ENCODE measurements at regions not wholly inside any gene's neighbourhood (a gene's known extent, or its start where the extent isn't known, plus 50 kb on each side); places are given as distances from the start of the nearest gene placed in this dataset.

DNA sequence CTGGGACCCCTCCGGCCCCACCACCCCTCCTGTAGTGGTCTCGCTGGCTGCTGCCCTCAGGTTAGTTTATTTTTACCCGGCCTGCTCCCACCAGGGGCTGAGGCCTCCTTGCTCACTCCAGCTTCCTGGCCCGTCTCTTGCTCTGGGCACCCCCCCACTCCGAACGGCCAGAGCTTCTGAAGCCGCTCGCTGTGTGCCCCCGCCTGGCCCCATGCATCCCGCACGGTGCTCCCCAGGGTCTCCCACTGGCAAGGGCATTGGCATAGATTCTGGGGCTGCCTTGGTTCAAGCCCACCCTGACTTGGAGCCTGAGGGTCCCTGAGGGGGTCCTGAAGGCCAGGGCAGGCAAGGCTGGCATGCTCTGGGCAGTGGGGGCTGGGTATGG, 186.4 kb downstream of the SEC14L1 start:
- WGBS = 89% methylated on average over 11 of the region's 11 CpGs
- no peaks in the 10 kb centered on the region for H3K27me3 ChIP-seq
- intact Hi-C loops (cut with DNase I) = no loop called here
- H3K4me3 ChIP-seq = no peak overlapping the region
- no peaks in the 10 kb centered on the region for H3K9me3 ChIP-seq
- H3K27ac ChIP-seq (replicated peaks in 1 of 4) = peak overlapping the region in 3 of 4 donors; percentile 34 to 96 (median 91)
- peaks cover 40 to 84% (median 69%) of the 10 kb centered on the region in 4 donors for H3K4me1 ChIP-seq
- H3K36me3 ChIP-seq = no peaks in the 10 kb centered on the region
- TF ChIP-seq POLR2AphosphoS5 (IDR thresholded peaks at IDR 0.05) (no peak), EP300 (IDR thresholded peaks at IDR 0.05) (no peak)
- TF ChIP-seq, protein P1, sequence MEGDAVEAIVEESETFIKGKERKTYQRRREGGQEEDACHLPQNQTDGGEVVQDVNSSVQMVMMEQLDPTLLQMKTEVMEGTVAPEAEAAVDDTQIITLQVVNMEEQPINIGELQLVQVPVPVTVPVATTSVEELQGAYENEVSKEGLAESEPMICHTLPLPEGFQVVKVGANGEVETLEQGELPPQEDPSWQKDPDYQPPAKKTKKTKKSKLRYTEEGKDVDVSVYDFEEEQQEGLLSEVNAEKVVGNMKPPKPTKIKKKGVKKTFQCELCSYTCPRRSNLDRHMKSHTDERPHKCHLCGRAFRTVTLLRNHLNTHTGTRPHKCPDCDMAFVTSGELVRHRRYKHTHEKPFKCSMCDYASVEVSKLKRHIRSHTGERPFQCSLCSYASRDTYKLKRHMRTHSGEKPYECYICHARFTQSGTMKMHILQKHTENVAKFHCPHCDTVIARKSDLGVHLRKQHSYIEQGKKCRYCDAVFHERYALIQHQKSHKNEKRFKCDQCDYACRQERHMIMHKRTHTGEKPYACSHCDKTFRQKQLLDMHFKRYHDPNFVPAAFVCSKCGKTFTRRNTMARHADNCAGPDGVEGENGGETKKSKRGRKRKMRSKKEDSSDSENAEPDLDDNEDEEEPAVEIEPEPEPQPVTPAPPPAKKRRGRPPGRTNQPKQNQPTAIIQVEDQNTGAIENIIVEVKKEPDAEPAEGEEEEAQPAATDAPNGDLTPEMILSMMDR (IDR thresholded peaks at IDR 0.05) = no peak
- no peak for DNase-seq (ENCODE audit: extremely low spot score)

DNA sequence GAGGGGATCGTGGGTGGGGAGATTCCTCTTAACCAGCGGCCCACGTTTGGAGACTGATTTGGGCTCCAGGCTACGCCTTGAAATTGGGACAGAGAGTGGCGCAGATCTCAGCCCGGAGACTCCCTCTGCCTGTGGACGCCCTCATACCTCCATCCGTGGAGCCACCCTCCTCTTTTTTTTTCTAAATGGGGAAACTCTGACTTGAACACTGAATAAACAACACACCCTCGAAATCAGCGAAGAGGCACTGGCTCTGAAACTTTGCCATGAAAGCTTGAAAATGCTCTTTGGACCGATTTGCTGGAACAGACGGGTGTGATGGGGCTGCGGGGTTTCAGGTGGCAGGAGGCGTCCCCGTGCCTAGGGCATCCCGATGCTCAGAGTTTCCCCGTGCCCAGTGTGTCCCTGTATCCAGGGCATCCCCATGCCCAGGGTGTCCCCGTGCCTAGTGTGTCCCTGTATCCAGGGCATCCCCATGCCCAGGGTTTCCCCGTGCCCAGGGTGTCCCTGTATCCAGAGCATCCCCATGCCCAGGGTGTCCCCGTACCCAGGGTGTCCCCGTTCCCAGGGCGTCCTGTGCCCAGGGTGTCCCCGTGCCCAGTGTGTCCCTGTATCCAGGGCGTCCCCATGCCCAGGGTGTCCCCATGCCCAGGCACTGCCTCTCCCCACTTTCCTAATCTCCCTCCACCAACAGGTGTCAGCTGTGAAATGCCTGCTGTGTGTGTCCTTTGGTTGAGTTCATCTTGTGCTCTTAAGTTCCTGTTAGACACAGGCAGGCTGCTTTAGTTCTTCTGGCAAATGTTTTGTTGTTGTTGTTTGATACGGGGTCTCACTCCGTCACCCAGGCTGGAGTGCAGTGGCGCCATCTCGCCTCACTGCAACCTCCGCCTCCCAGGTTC, 187.0 kb downstream of the SEC14L1 start:
- WGBS = 88% methylated on average over 29 of the region's 29 CpGs
- H3K4me1 ChIP-seq = peaks cover 35 to 84% (median 65%) of the 10 kb centered on the region in 4 donors
- TF ChIP-seq POLR2AphosphoS5 (IDR thresholded peaks at IDR 0.05) = no peak
- TF ChIP-seq, protein P1 (IDR thresholded peaks at IDR 0.05) = no peak
- no peak for TF ChIP-seq POLR2A (IDR thresholded peaks at IDR 0.05; ENCODE audit: low read depth)
- TF ChIP-seq EP300 (IDR thresholded peaks at IDR 0.05) = no peak
- H3K27me3 ChIP-seq = no peaks in the 10 kb centered on the region
- peak overlapping the region in 3 of 4 donors; percentile 34 to 96 (median 91) for H3K27ac ChIP-seq (replicated peaks in 1 of 4)
- no peaks in the 10 kb centered on the region for H3K9me3 ChIP-seq
- intact Hi-C loops (cut with DNase I) = no loop called here
- no peaks in the 10 kb centered on the region for H3K36me3 ChIP-seq
- H3K4me3 ChIP-seq = no peak overlapping the region
- no peak for DNase-seq (ENCODE audit: extremely low spot score)

DNA sequence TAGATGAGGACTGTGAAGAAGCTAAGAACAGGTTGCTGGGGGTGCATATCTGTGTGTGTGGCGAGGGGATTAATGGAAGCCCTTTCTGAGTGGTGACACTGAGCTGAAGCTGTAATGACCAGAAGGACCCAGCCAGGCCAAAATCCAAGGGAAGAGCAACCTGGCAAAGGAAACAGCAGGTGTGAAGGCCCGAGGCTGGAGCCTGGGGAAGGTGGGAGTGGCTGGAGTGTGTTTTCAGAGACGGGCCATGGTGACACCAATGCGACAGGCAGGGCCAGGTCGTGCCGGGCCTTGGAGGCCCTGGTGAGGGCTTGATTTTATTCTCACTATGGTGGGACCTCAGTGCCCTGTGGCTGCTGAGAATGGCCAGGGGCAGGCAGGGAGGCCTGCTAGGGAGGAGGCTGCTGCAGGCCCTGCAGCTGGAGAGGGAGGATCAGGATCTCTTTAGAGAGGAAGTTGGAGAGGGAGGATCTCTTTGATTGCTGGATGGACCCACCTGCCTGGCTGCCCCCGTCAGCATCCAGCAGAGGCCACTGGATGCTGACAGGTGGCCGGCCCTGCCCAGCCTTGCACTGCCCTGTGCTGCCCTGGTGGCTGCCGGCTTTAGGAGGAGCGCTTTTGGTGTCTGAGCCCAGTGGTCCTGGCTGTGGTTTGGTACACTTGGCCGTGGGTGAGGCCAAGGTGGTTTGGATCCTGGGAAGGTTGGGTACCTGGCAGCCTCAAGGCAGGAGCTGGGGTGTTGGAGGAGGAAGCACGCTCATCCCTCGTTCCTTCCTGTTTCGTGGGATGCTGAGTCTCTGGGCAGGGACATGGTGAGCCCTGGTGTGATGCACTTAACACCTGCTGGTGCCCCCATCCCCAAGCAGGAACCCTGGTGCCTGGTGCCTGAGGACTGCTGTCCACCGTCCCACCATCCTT, 188.3 kb downstream of the SEC14L1 start:
- Histone ChIP-seq H3K4me3 (no peak overlapping the region), H3K27ac (replicated peaks in 1 of 4) (peak overlapping the region in 2 of 4 donors; percentile 15 to 44), H3K4me1 (peaks cover 24 to 76% (median 52%) of the 10 kb centered on the region in 4 donors), H3K27me3 (no peaks in the 10 kb centered on the region), H3K9me3 (no peaks in the 10 kb centered on the region), H3K36me3 (no peaks in the 10 kb centered on the region)
- TF ChIP-seq POLR2AphosphoS5 (IDR thresholded peaks at IDR 0.05) = no peak
- no peak for TF ChIP-seq EP300 (IDR thresholded peaks at IDR 0.05)
- TF ChIP-seq, protein P1 (IDR thresholded peaks at IDR 0.05) = no peak
- no peak for DNase-seq (ENCODE audit: extremely low spot score)
- WGBS = 90% methylated on average over 15 of the region's 15 CpGs
- intact Hi-C loops (cut with DNase I) = no loop called here

DNA sequence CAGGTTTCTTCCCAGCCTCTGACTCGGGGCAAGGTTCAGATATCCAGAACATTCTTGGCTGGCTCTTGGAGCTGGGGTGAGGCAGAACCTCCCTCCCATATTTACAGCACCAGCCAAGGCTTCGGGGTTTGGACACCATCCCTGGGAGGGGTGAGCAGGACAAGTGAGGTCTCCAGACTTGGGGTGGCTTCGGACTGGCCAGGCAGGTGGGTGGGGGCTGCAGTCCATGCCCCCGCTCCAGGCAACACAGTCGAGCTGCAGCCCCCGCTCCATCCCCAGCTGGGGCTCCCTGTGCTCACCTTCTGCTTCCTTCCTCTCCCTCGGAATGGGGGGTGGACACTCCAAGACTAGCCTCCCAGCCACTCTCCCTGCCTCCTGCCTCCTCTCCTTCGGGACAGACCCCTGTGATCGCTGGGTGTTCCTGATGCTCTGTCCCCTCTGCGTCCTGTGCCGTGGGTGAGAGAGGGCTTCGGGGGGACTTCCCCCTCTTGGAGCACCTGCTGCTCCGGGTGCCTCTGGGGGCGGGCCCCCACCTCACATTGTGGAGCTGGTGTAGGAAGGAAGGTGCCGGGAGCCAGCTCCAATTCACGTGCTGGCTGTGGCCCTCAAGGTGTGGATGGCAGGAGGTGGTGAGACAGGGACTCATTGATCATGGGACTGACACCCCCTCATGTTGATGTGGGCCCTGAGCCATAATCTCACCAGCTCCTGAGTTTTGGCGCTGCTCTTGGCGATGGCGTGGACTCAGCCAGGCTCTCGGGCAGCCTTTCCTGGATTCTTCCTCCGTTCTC, 189.2 kb downstream of the SEC14L1 start:
- peak overlapping the region in 2 of 4 donors; percentile 15 to 44 for H3K27ac ChIP-seq (replicated peaks in 1 of 4)
- H3K9me3 ChIP-seq = no peaks in the 10 kb centered on the region
- H3K4me1 ChIP-seq = peaks cover 20 to 68% (median 44%) of the 10 kb centered on the region in 4 donors
- intact Hi-C loops (cut with DNase I) = loop anchor here (5.0 kb wide), 2 partner anchors 37 to 97 kb away; no protein-coding TSS in a partner anchor
- WGBS = 87% methylated on average over 14 of the region's 21 CpGs
- no peak overlapping the region for H3K4me3 ChIP-seq
- no peaks in the 10 kb centered on the region for H3K36me3 ChIP-seq
- no peak for TF ChIP-seq POLR2A (IDR thresholded peaks at IDR 0.05; ENCODE audit: low read depth)
- no peak for TF ChIP-seq EP300 (IDR thresholded peaks at IDR 0.05)
- TF ChIP-seq, protein P1 (IDR thresholded peaks at IDR 0.05) = no peak
- TF ChIP-seq POLR2AphosphoS5 (IDR thresholded peaks at IDR 0.05) = no peak
- DNase-seq (ENCODE audit: extremely low spot score) = no peak
- no peaks in the 10 kb centered on the region for H3K27me3 ChIP-seq
